SK-N-SH treated with all-trans-retinoic acid at 6 μM for 48 hours (cell line): ENCODE measurements at regions not wholly inside any gene's neighbourhood (a gene's known extent, or its start where the extent isn't known, plus 50 kb on each side); places are given as distances from the start of the nearest gene placed in this dataset.

Experiments
- ATAC-seq: fragments of 200-7000 bp; cut with Tn5 transposase; 3 replicates; pipeline ENCODE4 v1.9.1; 2020; ENCODE audit warnings: mild to moderate bottlenecking, moderate library complexity
- ARNTL ChIP-seq: fragments of 450-650 bp; formaldehyde crosslinking; IDR thresholded peaks from 2 replicates; pipeline ENCODE4 v1.5.0; 2020; ENCODE audit warnings: low read depth, mild to moderate bottlenecking, moderate library complexity, borderline replicate concordance
- BACH2 ChIP-seq: fragments of 250-450 bp; sonication (Bioruptor Pico); IDR thresholded peaks from 2 replicates; pipeline ENCODE4 v1.9.0; 2021; ENCODE audit warnings: mild to moderate bottlenecking, borderline replicate concordance
- CREB5 ChIP-seq: fragments of 250-450 bp; sonication (Bioruptor Pico); IDR thresholded peaks from 2 replicates; pipeline ENCODE4 v1.5.1; 2020; ENCODE audit warnings: low read depth, mild to moderate bottlenecking, moderate library complexity
- CSDC2 ChIP-seq: fragments of 250-450 bp; sonication (Bioruptor Pico); IDR thresholded peaks from 2 replicates; pipeline ENCODE4 v1.5.0; 2020; ENCODE audit warnings: mild to moderate bottlenecking, moderate library complexity
- ESRRG ChIP-seq: fragments of 250-450 bp; sonication (Bioruptor Pico); IDR thresholded peaks from 2 replicates; pipeline ENCODE4 v1.6.1; 2021; ENCODE audit warnings: mild to moderate bottlenecking
- GLIS3 ChIP-seq: fragments of 250-450 bp; sonication (Bioruptor Pico); IDR thresholded peaks from 2 replicates; pipeline ENCODE4 v1.5.0; 2020; ENCODE audit warnings: mild to moderate bottlenecking, moderate library complexity
- ISL1 ChIP-seq: fragments of 250-450 bp; sonication (Bioruptor Pico); IDR thresholded peaks from 2 replicates; pipeline ENCODE4 v2.1.2; 2022; ENCODE audit warnings: mild to moderate bottlenecking, moderate library complexity
- OSR1 ChIP-seq: fragments of 250-450 bp; sonication (Bioruptor Pico); IDR thresholded peaks from 2 replicates; pipeline ENCODE4 v1.8.0; 2022; ENCODE audit warnings: moderate library complexity, mild to moderate bottlenecking, inconsistent platforms
- PATZ1 ChIP-seq: fragments of 250-450 bp; sonication (Bioruptor Pico); IDR thresholded peaks from 2 replicates; pipeline ENCODE4 v1.8.0; 2020; ENCODE audit warnings: mild to moderate bottlenecking, moderate library complexity, borderline replicate concordance
- PPARA ChIP-seq: fragments of 250-450 bp; sonication (Bioruptor Pico); IDR thresholded peaks from 2 replicates; pipeline ENCODE4 v1.5.0; 2020; ENCODE audit warnings: mild to moderate bottlenecking, borderline replicate concordance
- RARB ChIP-seq: fragments of 250-450 bp; sonication (Bioruptor Pico); IDR thresholded peaks from 2 replicates; pipeline ENCODE4 v1.8.0; 2021; ENCODE audit warnings: mild to moderate bottlenecking, moderate library complexity
- SNAI2 ChIP-seq: fragments of 250-450 bp; sonication (Bioruptor Pico); IDR thresholded peaks from 2 replicates; pipeline ENCODE4 v1.5.0; 2020; ENCODE audit warnings: mild to moderate bottlenecking, moderate library complexity
- TCF4 ChIP-seq: fragments of 250-450 bp; sonication (Bioruptor Pico); IDR thresholded peaks from 2 replicates; pipeline ENCODE4 v1.8.0; 2021; ENCODE audit warnings: mild to moderate bottlenecking, moderate library complexity, borderline replicate concordance
- TOX ChIP-seq: fragments of 250-450 bp; sonication (Bioruptor Pico); IDR thresholded peaks from 2 replicates; pipeline ENCODE4 v1.8.0; 2021; ENCODE audit warnings: mild to moderate bottlenecking, moderate library complexity, borderline replicate concordance
- ZC3H10 ChIP-seq: fragments of 250-450 bp; sonication (Bioruptor Pico); IDR thresholded peaks from 2 replicates; pipeline ENCODE4 v1.5.1; 2021; ENCODE audit warnings: mild to moderate bottlenecking, moderate library complexity
- ZFP3 ChIP-seq: fragments of 250-450 bp; sonication (Bioruptor Pico); IDR thresholded peaks from 2 replicates; pipeline ENCODE4 v1.5.0; 2020; ENCODE audit warnings: mild to moderate bottlenecking, moderate library complexity
- ZNF565 ChIP-seq: fragments of 450-650 bp; formaldehyde crosslinking; conservative IDR thresholded peaks from 2 replicates; pipeline ENCODE4 v1.5.0; 2020; ENCODE audit warnings: low read depth, mild to moderate bottlenecking, moderate library complexity
- ZNF70 ChIP-seq: fragments of 450-650 bp; formaldehyde crosslinking; IDR thresholded peaks from 2 replicates; pipeline ENCODE4 v1.5.0; 2020; ENCODE audit warnings: mild to moderate bottlenecking, moderate library complexity
- ZNF8 ChIP-seq: fragments of 450-650 bp; formaldehyde crosslinking; IDR thresholded peaks from 2 replicates; pipeline ENCODE4 v1.5.0; 2020; ENCODE audit warnings: mild to moderate bottlenecking, moderate library complexity
- TF ChIP-seq, protein P1 (sequence below): fragments of 250-450 bp; sonication (Bioruptor Pico); IDR thresholded peaks from 2 replicates; pipeline ENCODE4 v1.5.0; 2020; ENCODE audit warnings: mild to moderate bottlenecking, moderate library complexity
- TF ChIP-seq, protein P2 (sequence below): fragments of 250-450 bp; sonication (Bioruptor Pico); IDR thresholded peaks from 2 replicates; pipeline ENCODE4 v1.8.0; 2021; ENCODE audit warnings: low read depth, mild to moderate bottlenecking, moderate library complexity, borderline replicate concordance

- TF ChIP-seq TOX (CRISPR knock-in tag): no peak
- no peak for TF ChIP-seq ZC3H10 (CRISPR knock-in tag)
- no peak for TF ChIP-seq SNAI2 (CRISPR knock-in tag)
- TF ChIP-seq CREB5 (CRISPR knock-in tag): no peak
- no peak for TF ChIP-seq GLIS3
- no peak for TF ChIP-seq ZNF565
- TF ChIP-seq, protein P1, sequence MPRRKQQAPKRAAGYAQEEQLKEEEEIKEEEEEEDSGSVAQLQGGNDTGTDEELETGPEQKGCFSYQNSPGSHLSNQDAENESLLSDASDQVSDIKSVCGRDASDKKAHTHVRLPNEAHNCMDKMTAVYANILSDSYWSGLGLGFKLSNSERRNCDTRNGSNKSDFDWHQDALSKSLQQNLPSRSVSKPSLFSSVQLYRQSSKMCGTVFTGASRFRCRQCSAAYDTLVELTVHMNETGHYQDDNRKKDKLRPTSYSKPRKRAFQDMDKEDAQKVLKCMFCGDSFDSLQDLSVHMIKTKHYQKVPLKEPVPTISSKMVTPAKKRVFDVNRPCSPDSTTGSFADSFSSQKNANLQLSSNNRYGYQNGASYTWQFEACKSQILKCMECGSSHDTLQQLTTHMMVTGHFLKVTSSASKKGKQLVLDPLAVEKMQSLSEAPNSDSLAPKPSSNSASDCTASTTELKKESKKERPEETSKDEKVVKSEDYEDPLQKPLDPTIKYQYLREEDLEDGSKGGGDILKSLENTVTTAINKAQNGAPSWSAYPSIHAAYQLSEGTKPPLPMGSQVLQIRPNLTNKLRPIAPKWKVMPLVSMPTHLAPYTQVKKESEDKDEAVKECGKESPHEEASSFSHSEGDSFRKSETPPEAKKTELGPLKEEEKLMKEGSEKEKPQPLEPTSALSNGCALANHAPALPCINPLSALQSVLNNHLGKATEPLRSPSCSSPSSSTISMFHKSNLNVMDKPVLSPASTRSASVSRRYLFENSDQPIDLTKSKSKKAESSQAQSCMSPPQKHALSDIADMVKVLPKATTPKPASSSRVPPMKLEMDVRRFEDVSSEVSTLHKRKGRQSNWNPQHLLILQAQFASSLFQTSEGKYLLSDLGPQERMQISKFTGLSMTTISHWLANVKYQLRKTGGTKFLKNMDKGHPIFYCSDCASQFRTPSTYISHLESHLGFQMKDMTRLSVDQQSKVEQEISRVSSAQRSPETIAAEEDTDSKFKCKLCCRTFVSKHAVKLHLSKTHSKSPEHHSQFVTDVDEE (CRISPR knock-in tag): no peak
- TF ChIP-seq RARB (CRISPR knock-in tag): no peak
- TF ChIP-seq PPARA (CRISPR knock-in tag): no peak
- TF ChIP-seq PATZ1 (CRISPR knock-in tag): no peak
- TF ChIP-seq ESRRG (CRISPR knock-in tag): no peak
- TF ChIP-seq ARNTL (CRISPR knock-in tag): no peak
- TF ChIP-seq OSR1 (CRISPR knock-in tag): no peak
- peak; percentile 77 for ATAC-seq
Observed at GRCh38 chr2:100757621-100758394, 62.1 kb upstream of the NPAS2 start.

- TF ChIP-seq, protein P2, sequence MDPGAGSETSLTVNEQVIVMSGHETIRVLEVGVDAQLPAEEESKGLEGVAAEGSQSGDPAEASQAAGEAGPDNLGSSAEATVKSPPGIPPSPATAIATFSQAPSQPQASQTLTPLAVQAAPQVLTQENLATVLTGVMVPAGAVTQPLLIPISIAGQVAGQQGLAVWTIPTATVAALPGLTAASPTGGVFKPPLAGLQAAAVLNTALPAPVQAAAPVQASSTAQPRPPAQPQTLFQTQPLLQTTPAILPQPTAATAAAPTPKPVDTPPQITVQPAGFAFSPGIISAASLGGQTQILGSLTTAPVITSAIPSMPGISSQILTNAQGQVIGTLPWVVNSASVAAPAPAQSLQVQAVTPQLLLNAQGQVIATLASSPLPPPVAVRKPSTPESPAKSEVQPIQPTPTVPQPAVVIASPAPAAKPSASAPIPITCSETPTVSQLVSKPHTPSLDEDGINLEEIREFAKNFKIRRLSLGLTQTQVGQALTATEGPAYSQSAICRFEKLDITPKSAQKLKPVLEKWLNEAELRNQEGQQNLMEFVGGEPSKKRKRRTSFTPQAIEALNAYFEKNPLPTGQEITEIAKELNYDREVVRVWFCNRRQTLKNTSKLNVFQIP (CRISPR knock-in tag): no peak
- no peak for TF ChIP-seq ZNF70
- no peak for TF ChIP-seq ARNTL (CRISPR knock-in tag)
- TF ChIP-seq TCF4 (CRISPR knock-in tag): no peak
- TF ChIP-seq ZC3H10 (CRISPR knock-in tag): no peak
- no peak for TF ChIP-seq BACH2
- ATAC-seq: no peak
Observed at GRCh38 chr2:100759901-100760300, 60.0 kb upstream of the NPAS2 start.

DNA sequence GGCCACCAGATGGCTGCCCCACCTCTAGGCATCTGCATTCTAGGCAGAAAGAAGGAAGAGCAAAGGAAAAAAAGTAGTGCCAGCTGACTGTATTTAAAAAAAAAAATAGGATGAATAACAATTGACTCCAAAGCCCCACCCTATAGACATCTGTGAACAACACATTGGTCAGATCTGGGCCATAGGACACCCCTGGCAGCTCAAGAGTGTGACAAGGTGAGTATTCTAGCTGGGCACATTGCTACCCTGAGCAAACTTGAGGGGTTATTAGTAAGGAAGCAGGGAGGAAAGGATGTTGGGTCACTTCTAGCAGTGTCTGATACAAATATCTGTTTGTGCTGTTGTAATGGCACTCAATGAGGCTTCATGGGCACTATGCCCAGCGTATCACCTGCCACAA is 58.6 kb upstream of the NPAS2 start:
- no peak for ATAC-seq
- no peak for TF ChIP-seq OSR1 (CRISPR knock-in tag)
- TF ChIP-seq ZC3H10 (CRISPR knock-in tag): no peak
- no peak for TF ChIP-seq TCF4 (CRISPR knock-in tag)
- TF ChIP-seq ZNF8 (CRISPR knock-in tag): no peak
- no peak for TF ChIP-seq CSDC2 (CRISPR knock-in tag)
- TF ChIP-seq RARB (CRISPR knock-in tag): no peak
- TF ChIP-seq ISL1 (CRISPR knock-in tag): no peak

GRCh38 chr2:100764430-100764829 is 55.5 kb upstream of the NPAS2 start:
- TF ChIP-seq ARNTL (CRISPR knock-in tag): no peak
- TF ChIP-seq, protein P2 (CRISPR knock-in tag): no peak
- TF ChIP-seq ZC3H10 (CRISPR knock-in tag): no peak
- no peak for TF ChIP-seq ZFP3 (CRISPR knock-in tag)
- TF ChIP-seq ZNF8 (CRISPR knock-in tag): no peak
- TF ChIP-seq PATZ1 (CRISPR knock-in tag): no peak
- no peak for TF ChIP-seq ESRRG (CRISPR knock-in tag)
- no peak for TF ChIP-seq OSR1 (CRISPR knock-in tag)

More at GRCh38 chr2:100764430-100764829, 55.5 kb upstream of the NPAS2 start:
- no peak for ATAC-seq
